Endothelial cell of umbilical vein (primary cell): ENCODE measurements at regions not wholly inside any gene's neighbourhood (a gene's known extent, or its start where the extent isn't known, plus 50 kb on each side); places are given as distances from the start of the nearest gene placed in this dataset.

Source experiments
- BruUV-seq: library from RNA; stranded (reverse); fragments of 400-500 nt; replicated peaks from 2 replicates; lab custom pipeline; 2021; lab: Mats Ljungman, UMichigan
- CTCF ChIA-PET: fragments of 300-600, 350-600 bp; sonication (Branson Sonifier 250); formaldehyde crosslinking; loops from one replicate; lab custom pipeline; 2021; ENCODE audit warnings: antibody characterized with exemption, inconsistent platforms; lab: Charles Lee
- POLR2A ChIA-PET: fragments of 300-600, 350-600 bp; sonication (Branson Sonifier 250); formaldehyde crosslinking; loops from one replicate; lab custom pipeline; 2021; ENCODE audit warnings: antibody characterized with exemption, inconsistent platforms; lab: Charles Lee
- DNase-seq: peaks from one replicate; pipeline ENCODE4 v3.0.0-alpha.2; 2011; ENCODE audit warnings: low read depth, low spot score
- FAIRE-seq: peaks from 2 replicates; lab custom pipeline; 2011; peaks lifted over from hg19 to GRCh38; lab: Jason Lieb, UNC
- H2AFZ ChIP-seq: 2 replicates; pipeline ENCODE4 v1.6.0; 2012; ENCODE audit warnings: low read depth, low read length, control low read depth, inconsistent platforms
- H3K27ac ChIP-seq: 2 replicates; pipeline ENCODE4 v1.5.1; 2011; ENCODE audit warnings: low read depth, mild to moderate bottlenecking, control low read depth, low read length, moderate library complexity; ENCODE audit not compliant: insufficient read depth
- H3K27me3 ChIP-seq, 2 experiments: 2 replicates each; pipeline versions ENCODE4 v1.6.0 to v1.6.1; 2011; ENCODE audit warnings: low read length in 2 of 2, mixed read lengths in 1 of 2; ENCODE audit not compliant: control insufficient read depth in 2 of 2, insufficient read depth in 2 of 2
- H3K36me3 ChIP-seq, 2 experiments: 2 replicates in 1 of 2; 3 replicates in 1 of 2; pipeline ENCODE4 v1.5.1; 2011; ENCODE audit warnings: low read length in 2 of 2, mild to moderate bottlenecking in 1 of 2, moderate library complexity in 1 of 2; ENCODE audit not compliant: control insufficient read depth in 2 of 2, insufficient read depth in 2 of 2; ENCODE audit errors: extremely low read depth in 1 of 2
- H3K4me1 ChIP-seq: 3 replicates; pipeline ENCODE4 v1.5.1; 2011; ENCODE audit warnings: mild to moderate bottlenecking, low read length; ENCODE audit not compliant: control insufficient read depth, insufficient read depth; ENCODE audit errors: extremely low read depth
- H3K4me2 ChIP-seq: 2 replicates; pipeline ENCODE4 v1.6.1; 2011; ENCODE audit warnings: low read length, control low read depth, mixed read lengths; ENCODE audit not compliant: insufficient read depth
- H3K4me3 ChIP-seq, 3 experiments: fragments of 200-600 bp in 1 of 3; sonication (generic), shearing (Covaris generic) in 1 of 3; replicated peaks in 1 of 3; 2 replicates each; pipeline ENCODE4 v1.5.1; 2011 to 2016; ENCODE audit warnings: control low read depth in 3 of 3, low read length in 3 of 3, mild to moderate bottlenecking in 2 of 3, inconsistent platforms in 1 of 3, low read depth in 1 of 3, moderate library complexity in 1 of 3; ENCODE audit not compliant: insufficient read depth in 1 of 3
- H3K79me2 ChIP-seq: 2 replicates; pipeline ENCODE4 v1.6.0; 2012; ENCODE audit warnings: low read length, inconsistent platforms; ENCODE audit not compliant: control insufficient read depth, insufficient read depth
- H3K9ac ChIP-seq: replicated peaks from 2 replicates; pipeline ENCODE3; 2011; ENCODE audit warnings: low read length, control low read depth; ENCODE audit not compliant: insufficient read depth; ENCODE audit errors: extremely low read depth
- H3K9me1 ChIP-seq: replicated peaks from 3 replicates; pipeline ENCODE4 v1.6.0; 2011; ENCODE audit warnings: mild to moderate bottlenecking, low read length; ENCODE audit not compliant: control insufficient read depth, insufficient read depth; ENCODE audit errors: extremely low read depth
- H3K9me3 ChIP-seq: replicated peaks from 2 replicates; pipeline ENCODE4 v1.5.1; 2012; ENCODE audit warnings: low read length, inconsistent platforms; ENCODE audit not compliant: control insufficient read depth, insufficient read depth
- H4K20me1 ChIP-seq: replicated peaks from 2 replicates; pipeline ENCODE3; 2011; ENCODE audit warnings: mild to moderate bottlenecking, low read length; ENCODE audit not compliant: control insufficient read depth, insufficient read depth; ENCODE audit errors: extremely low read depth
- CTCF ChIP-seq, 2 donors: IDR thresholded peaks; 1 replicate in 1 of 2; 2 replicates in 1 of 2; pipeline ENCODE4 v1.5.1; 2011; ENCODE audit warnings: low read length in 2 of 2, mild to moderate bottlenecking in 2 of 2, moderate library complexity in 2 of 2, control low read depth in 1 of 2, inconsistent platforms in 1 of 2, low read depth in 1 of 2; ENCODE audit not compliant: insufficient read depth in 1 of 2; ENCODE audit errors: extremely low read depth in 1 of 2
- EZH2 ChIP-seq: IDR thresholded peaks from 2 replicates; pipeline ENCODE4 v1.6.1; 2012; ENCODE audit warnings: borderline replicate concordance, low read depth, mild to moderate bottlenecking, moderate library complexity, low read length, inconsistent platforms; ENCODE audit not compliant: severe bottlenecking
- FOS ChIP-seq: IDR thresholded peaks from 2 replicates; pipeline ENCODE4 v1.6.1; 2011; ENCODE audit warnings: mild to moderate bottlenecking, low read length, moderate library complexity, borderline replicate concordance; ENCODE audit not compliant: insufficient read depth
- GATA2 ChIP-seq: IDR thresholded peaks from 2 replicates; pipeline ENCODE4 v1.7.0; 2011; ENCODE audit warnings: low read depth, mild to moderate bottlenecking, moderate library complexity, mixed read lengths, low read length; ENCODE audit not compliant: insufficient read length, insufficient read depth
- JUN ChIP-seq: IDR thresholded peaks from 2 replicates; pipeline ENCODE4 v1.6.1; 2011; ENCODE audit warnings: borderline replicate concordance, low read depth; ENCODE audit not compliant: insufficient read length, insufficient read depth
- MAX ChIP-seq: IDR thresholded peaks from 2 replicates; pipeline ENCODE4 v1.6.1; 2011; ENCODE audit not compliant: insufficient read depth, insufficient read length
- MYC ChIP-seq: IDR thresholded peaks from one replicate; pipeline ENCODE4 v1.6.1; 2011; ENCODE audit warnings: mild to moderate bottlenecking, low read depth, low read length
- POLR2A ChIP-seq: IDR thresholded peaks from 2 replicates; pipeline ENCODE4 v1.6.1; 2012; ENCODE audit warnings: low read depth, mild to moderate bottlenecking, control low read depth, low read length
- POLR2AphosphoS5 ChIP-seq: IDR thresholded peaks from 2 replicates; pipeline ENCODE4 v1.6.1; 2012; ENCODE audit warnings: low read depth, mild to moderate bottlenecking, control low read depth, low read length, moderate library complexity; ENCODE audit not compliant: insufficient read depth
- dilution Hi-C: fragments of 300-500 bp; cut with MboI; formaldehyde crosslinking; loops from one replicate; pipeline ENCODE4 v1.15.0; 2019; ENCODE audit warnings: low sequenced_read_pairs; ENCODE audit not compliant: extremely low pct_ligation_motif_present
- intact Hi-C: fragments of 100-400 bp; cut with micrococcal nuclease; formaldehyde crosslinking; loops from one replicate; pipeline ENCODE4 v1.10.0; 2022

- H3K79me2 ChIP-seq = no peaks in the 10 kb centered on the region
- CTCF ChIA-PET = no interaction called here
- intact Hi-C loops (no loop called here), dilution Hi-C loops (no loop called here)
- BruUV-seq = no TSS peak
- no peak overlapping the region for H3K4me2 ChIP-seq
- no peaks in the 10 kb centered on the region for H3K9me1 ChIP-seq
- no peak overlapping the region for H3K9ac ChIP-seq
- no peaks in the 10 kb centered on the region for H3K27me3 ChIP-seq
- no peaks in the 10 kb centered on the region for H3K36me3 ChIP-seq
- FAIRE-seq (no peak), DNase-seq (no peak)
- H3K4me3 ChIP-seq = no peak overlapping the region
- no peaks in the 10 kb centered on the region for H4K20me1 ChIP-seq
- peaks cover 3% of the 10 kb centered on the region for H3K9me3 ChIP-seq
- no peak overlapping the region for H2AFZ ChIP-seq
- POLR2A ChIA-PET = no interaction called here
- no peak overlapping the region for H3K27ac ChIP-seq
- no peaks in the 10 kb centered on the region for H3K4me1 ChIP-seq
- TF ChIP-seq POLR2AphosphoS5 = no peak
- no peak for TF ChIP-seq EZH2
- no peak for TF ChIP-seq GATA2
- no peak for TF ChIP-seq POLR2A
- no peak for TF ChIP-seq CTCF (IDR thresholded peaks at IDR 0.05; ENCODE audit: extremely low read depth in 1 of 2, insufficient read depth in 1 of 2, low read depth in 1 of 2, low read length in 2 of 2)
- no peak for TF ChIP-seq MAX
- no peak for TF ChIP-seq JUN
- TF ChIP-seq FOS = no peak
- no peak for TF ChIP-seq MYC
Observed at GRCh38 chr2:5067816-5068215, 624.4 kb upstream of the SOX11 start.
